Common myeloid progenitor, CD34-positive (primary cell): ENCODE measurements at regions not wholly inside any gene's neighbourhood (a gene's known extent, or its start where the extent isn't known, plus 50 kb on each side); places are given as distances from the start of the nearest gene placed in this dataset.

Source experiments
- CTCF ChIA-PET: fragments of 350-600 bp; sonication (Branson Sonifier 250); formaldehyde crosslinking; loops from one replicate; lab custom pipeline; 2021; ENCODE audit warnings: antibody characterized with exemption; lab: Charles Lee
- POLR2A ChIA-PET: fragments of 350-600 bp; sonication (Branson Sonifier 250); formaldehyde crosslinking; loops from one replicate; lab custom pipeline; 2021; ENCODE audit warnings: antibody characterized with exemption; lab: Charles Lee
- DNase-seq, 3 donors: peaks; one replicate each; pipeline versions ENCODE4 v3.0.0 to v3.0.0-alpha.2; 2013
- H3K27ac ChIP-seq, 2 experiments: 1 replicate in 1 of 2; 2 replicates in 1 of 2; pipeline ENCODE4 v1.7.0; 2013; ENCODE audit warnings: inconsistent platforms in 2 of 2, low read length in 2 of 2, mild to moderate bottlenecking in 2 of 2, low read depth in 1 of 2, moderate library complexity in 1 of 2; ENCODE audit not compliant: severe bottlenecking in 2 of 2, insufficient read depth in 1 of 2, poor library complexity in 1 of 2
- H3K27me3 ChIP-seq, 5 experiments: replicated peaks in 2 of 5; 1 replicate in 3 of 5; 2 replicates in 2 of 5; pipeline versions ENCODE4 v1.6.1 to v1.7.0; 2013; ENCODE audit warnings: low read length in 4 of 5, mild to moderate bottlenecking in 2 of 5, moderate library complexity in 2 of 5, inconsistent platforms in 1 of 5; ENCODE audit not compliant: insufficient read depth in 5 of 5, control insufficient read depth in 4 of 5
- H3K36me3 ChIP-seq, 4 experiments: 1 replicate in 2 of 4; 2 replicates in 2 of 4; pipeline versions ENCODE4 v1.6.1 to v1.7.0; 2013; ENCODE audit warnings: low read length in 3 of 4, control low read depth in 1 of 4, mild to moderate bottlenecking in 1 of 4; ENCODE audit not compliant: control insufficient read depth in 4 of 4, insufficient read depth in 4 of 4
- H3K4me1 ChIP-seq, 4 experiments: 1 replicate in 3 of 4; 2 replicates in 1 of 4; pipeline versions ENCODE4 v1.6.1 to v1.7.1; 2013; ENCODE audit warnings: low read length in 3 of 4, mild to moderate bottlenecking in 3 of 4, control low read depth in 1 of 4, inconsistent platforms in 1 of 4, moderate library complexity in 1 of 4; ENCODE audit not compliant: control insufficient read depth in 4 of 4, insufficient read depth in 4 of 4; ENCODE audit errors: control extremely low read depth in 1 of 4
- H3K4me3 ChIP-seq, 7 experiments: 1 replicate in 4 of 7; 2 replicates in 3 of 7; pipeline versions ENCODE4 v1.5.1 to v1.7.0; 2013; ENCODE audit warnings: mild to moderate bottlenecking in 7 of 7, low read length in 6 of 7, moderate library complexity in 6 of 7, inconsistent platforms in 2 of 7, low read depth in 2 of 7, control low read depth in 1 of 7; ENCODE audit not compliant: insufficient read depth in 4 of 7, control insufficient read depth in 1 of 7; ENCODE audit errors: extremely low read depth in 1 of 7
- H3K9me3 ChIP-seq, 5 experiments: 1 replicate in 4 of 5; 2 replicates in 1 of 5; pipeline versions ENCODE4 v1.6.1 to v1.7.1; 2013; ENCODE audit warnings: low read length in 4 of 5, mild to moderate bottlenecking in 2 of 5, inconsistent platforms in 1 of 5, low read depth in 1 of 5, moderate library complexity in 1 of 5; ENCODE audit not compliant: control insufficient read depth in 4 of 5, insufficient read depth in 2 of 5; ENCODE audit errors: control extremely low read depth in 1 of 5
- WGBS: methylation state at CpG from one replicate; pipeline ENCODE4 v1.1.5; 2013; ENCODE audit not compliant: insufficient coverage; 5-methylcytosine and 5-hydroxymethylcytosine counted together

GRCh38 chr5:96149021-96149420 lies 187.4 kb upstream of the ELL2 start:
- no peak for DNase-seq
- H3K9me3 ChIP-seq, result no peaks in the 10 kb centered on the region
- H3K4me1 ChIP-seq, result peaks cover 0 to 6% (median 3%) of the 10 kb centered on the region in 4 experiments
- POLR2A ChIA-PET, result no interaction called here
- no peaks in the 10 kb centered on the region for H3K27me3 ChIP-seq
- WGBS, result no CpG with 5 or more reads among the region's 2 CpGs
- CTCF ChIA-PET, result interaction anchor here (0.5 kb wide), 1 partner anchor 268 kb away, joined by 3 read pairs; no protein-coding TSS in a partner anchor
- no peaks in the 10 kb centered on the region for H3K36me3 ChIP-seq
- no peak overlapping the region for H3K27ac ChIP-seq
- no peak overlapping the region for H3K4me3 ChIP-seq

GRCh38 chr5:96148376-96148775 lies 186.7 kb upstream of the ELL2 start:
- H3K27ac ChIP-seq, result no peak overlapping the region
- ChIA-PET POLR2A (no interaction called here), CTCF (no interaction called here)
- H3K4me1 ChIP-seq, result peaks cover 0 to 6% (median 3%) of the 10 kb centered on the region in 4 experiments
- no peak for DNase-seq
- H3K9me3 ChIP-seq, result no peaks in the 10 kb centered on the region
- H3K27me3 ChIP-seq, result no peaks in the 10 kb centered on the region
- 100% methylated on average over 2 of the region's 4 CpGs for WGBS
- H3K4me3 ChIP-seq, result no peak overlapping the region
- no peaks in the 10 kb centered on the region for H3K36me3 ChIP-seq

- Histone ChIP-seq H3K4me3 (no peak overlapping the region), H3K4me1 (peaks cover 0 to 6% (median 3%) of the 10 kb centered on the region in 4 experiments), H3K36me3 (no peaks in the 10 kb centered on the region), H3K27me3 (no peaks in the 10 kb centered on the region), H3K27ac (no peak overlapping the region), H3K9me3 (no peaks in the 10 kb centered on the region)
- WGBS, result 100% methylated on average over 2 of the region's 2 CpGs
- DNase-seq, result no peak
- POLR2A ChIA-PET, result no interaction called here
- CTCF ChIA-PET, result no interaction called here
Measured at GRCh38 chr5:96147866-96148265, 186.2 kb upstream of the ELL2 start.

GRCh38 chr5:96146675-96147074 lies 185.0 kb upstream of the ELL2 start:
- no CpG with 5 or more reads among the region's 2 CpGs for WGBS
- ChIA-PET POLR2A (no interaction called here), CTCF (no interaction called here)
- no peaks in the 10 kb centered on the region for H3K9me3 ChIP-seq
- no peak overlapping the region for H3K27ac ChIP-seq
- H3K4me3 ChIP-seq, result no peak overlapping the region
- H3K4me1 ChIP-seq, result peaks cover 0 to 6% (median 3%) of the 10 kb centered on the region in 4 experiments
- DNase-seq, result peak; percentile 79 to 95 (median 92)
- no peaks in the 10 kb centered on the region for H3K27me3 ChIP-seq
- no peaks in the 10 kb centered on the region for H3K36me3 ChIP-seq

GRCh38 chr5:96144289-96144688 lies 182.6 kb upstream of the ELL2 start:
- H3K27ac ChIP-seq, result no peak overlapping the region
- no peaks in the 10 kb centered on the region for H3K36me3 ChIP-seq
- H3K4me1 ChIP-seq, result peaks cover 0 to 6% (median 3%) of the 10 kb centered on the region in 4 experiments
- ChIA-PET POLR2A (no interaction called here), CTCF (no interaction called here)
- DNase-seq, result no peak
- H3K4me3 ChIP-seq, result no peak overlapping the region
- no peaks in the 10 kb centered on the region for H3K27me3 ChIP-seq
- no peaks in the 10 kb centered on the region for H3K9me3 ChIP-seq
- WGBS, result 89% methylated on average over 2 of the region's 3 CpGs

- Histone ChIP-seq H3K4me1 (peaks cover 0 to 6% (median 3%) of the 10 kb centered on the region in 4 experiments), H3K4me3 (no peak overlapping the region), H3K27ac (no peak overlapping the region), H3K36me3 (no peaks in the 10 kb centered on the region), H3K27me3 (no peaks in the 10 kb centered on the region), H3K9me3 (no peaks in the 10 kb centered on the region)
- POLR2A ChIA-PET, result no interaction called here
- no peak for DNase-seq
- WGBS, result 80% methylated on average over 1 of the region's 2 CpGs
- CTCF ChIA-PET, result interaction anchor here (1.2 kb wide), 1 partner anchor 59 kb away, joined by 3 read pairs; no protein-coding TSS in a partner anchor
Measured at GRCh38 chr5:96143450-96143849, 181.8 kb upstream of the ELL2 start.

GRCh38 chr5:96142786-96143434 lies 181.3 kb upstream of the ELL2 start:
- DNase-seq, result peak in 1 of 3 donors; percentile 1
- ChIA-PET CTCF (interaction anchor here (1.2 kb wide), 1 partner anchor 58 kb away, joined by 3 read pairs; no protein-coding TSS in a partner anchor), POLR2A (no interaction called here)
- Histone ChIP-seq H3K4me3 (no peak overlapping the region), H3K36me3 (no peaks in the 10 kb centered on the region), H3K9me3 (no peaks in the 10 kb centered on the region), H3K27me3 (no peaks in the 10 kb centered on the region), H3K27ac (no peak overlapping the region), H3K4me1 (peaks cover 0 to 6% (median 3%) of the 10 kb centered on the region in 4 experiments)
- no CpG with 5 or more reads among the region's 3 CpGs for whole genome bisulfite sequencing
